Skeletal muscle cell (primary cell): ENCODE measurements at regions not wholly inside any gene's neighbourhood (a gene's known extent, or its start where the extent isn't known, plus 50 kb on each side); places are given as distances from the start of the nearest gene placed in this dataset.

Experiments
- DNase-seq: peaks from one replicate; pipeline ENCODE4 v3.0.0-alpha.2; 2010; ENCODE audit warnings: low read depth
- H3K4me3 ChIP-seq: 2 replicates; pipeline ENCODE4 v1.5.1; 2011; ENCODE audit warnings: low read depth, mild to moderate bottlenecking, control low read depth, low read length, moderate library complexity

- no peak for DNase-seq
- no peak overlapping the region for H3K4me3 ChIP-seq
Observed at GRCh38 chr7:84824057-84824651, 362.7 kb downstream of the SEMA3D start.

GRCh38 chr7:84823530-84823929 lies 363.3 kb downstream of the SEMA3D start:
- no peak overlapping the region for H3K4me3 ChIP-seq
- DNase-seq = no peak

DNA sequence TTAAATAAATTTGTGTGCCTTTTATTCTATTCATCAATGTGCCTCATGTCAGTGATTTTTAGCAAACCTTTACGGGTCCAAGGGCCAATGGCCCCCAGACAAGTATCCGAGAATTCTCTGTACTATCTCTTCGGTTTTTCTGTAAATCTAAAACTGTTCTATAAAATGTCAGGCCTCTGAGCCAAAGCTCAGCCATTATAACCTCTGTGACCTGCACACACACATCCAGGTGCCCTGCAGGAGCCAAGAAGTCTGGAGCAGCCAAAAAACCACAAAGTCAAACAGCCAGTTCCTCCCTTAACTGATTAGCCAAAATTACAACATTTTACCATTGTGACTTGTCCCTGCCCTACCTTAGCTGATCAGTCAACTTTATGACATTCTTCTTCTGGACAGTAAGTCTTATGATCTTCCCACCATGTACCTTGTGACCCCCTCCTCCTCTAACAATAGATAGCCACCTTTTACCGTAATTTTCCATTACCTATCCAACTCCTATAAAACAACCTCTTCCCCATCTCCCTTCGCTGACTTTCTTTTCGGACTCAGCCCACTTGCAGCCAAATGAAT lies 363.8 kb downstream of the SEMA3D start:
- no peak overlapping the region for H3K4me3 ChIP-seq
- no peak for DNase-seq

GRCh38 chr7:84821671-84822534 lies 365.0 kb downstream of the SEMA3D start:
- H3K4me3 ChIP-seq = no peak overlapping the region
- DNase-seq = no peak

GRCh38 chr7:84820481-84820880 lies 366.4 kb downstream of the SEMA3D start:
- no peak for DNase-seq
- H3K4me3 ChIP-seq = no peak overlapping the region

DNA sequence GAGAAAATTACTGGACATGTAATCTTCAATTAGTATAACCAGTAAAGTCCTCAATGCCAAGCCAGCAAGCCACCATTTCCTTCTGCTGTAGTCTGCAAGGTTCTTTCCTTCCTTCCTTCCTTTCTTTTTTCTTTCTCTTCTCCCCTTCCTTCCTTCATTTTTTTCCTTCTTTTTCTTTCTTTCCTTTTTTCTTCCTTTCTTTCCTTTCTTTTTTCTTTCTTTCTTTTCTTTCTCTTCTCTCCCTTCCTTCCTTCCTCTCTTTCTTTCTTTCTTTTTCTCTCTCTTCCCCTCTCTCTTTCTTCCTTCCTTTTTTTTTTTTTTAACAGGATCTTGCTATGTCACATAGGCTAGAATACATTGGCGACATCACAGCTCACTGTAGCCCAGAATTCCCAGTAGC lies 369.8 kb downstream of the SEMA3D start:
- no peak overlapping the region for H3K4me3 ChIP-seq
- no peak for DNase-seq

DNA sequence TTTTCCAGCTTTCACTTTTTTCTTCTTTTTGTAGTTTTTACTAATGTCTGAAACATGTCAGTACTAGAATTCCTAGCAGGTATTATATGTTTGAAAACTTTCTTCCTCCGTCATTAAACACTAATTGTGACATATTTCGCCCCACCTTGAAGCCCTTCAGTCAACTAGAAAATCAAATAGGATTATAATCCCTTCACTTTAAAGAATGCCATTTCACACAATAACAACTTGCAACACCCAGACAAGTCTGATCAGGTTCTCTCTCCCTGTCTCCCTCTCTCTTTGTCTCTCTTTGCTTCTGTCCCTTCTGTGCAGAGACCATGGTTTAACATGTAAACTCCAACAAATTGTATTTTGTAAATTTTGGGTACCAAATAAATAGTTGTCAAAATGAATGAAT lies 373.5 kb downstream of the SEMA3D start:
- DNase-seq = no peak
- no peak overlapping the region for H3K4me3 ChIP-seq

DNA sequence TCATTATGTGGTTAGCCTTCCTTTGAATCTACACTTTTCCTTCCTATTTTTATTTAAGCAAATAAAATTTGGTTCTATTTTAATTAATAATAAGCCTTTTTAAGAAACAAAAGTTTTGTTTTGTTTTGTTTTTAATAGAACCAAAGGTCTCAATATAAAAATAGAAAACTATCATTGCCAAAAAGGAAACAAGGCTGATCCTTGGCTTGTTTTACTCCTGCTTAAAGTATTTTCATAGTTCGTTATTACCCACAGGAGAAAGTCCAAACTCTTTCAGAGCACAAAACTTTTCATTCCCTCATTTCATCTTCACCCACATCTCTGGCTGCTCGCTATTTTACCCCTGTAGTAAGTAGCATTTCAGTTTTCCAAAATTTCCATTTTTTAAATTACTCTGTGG lies 374.8 kb downstream of the SEMA3D start:
- DNase-seq = no peak
- H3K4me3 ChIP-seq = no peak overlapping the region

GRCh38 chr7:84811362-84811761 lies 375.5 kb downstream of the SEMA3D start:
- DNase-seq = peak; percentile 26
- no peak overlapping the region for H3K4me3 ChIP-seq

DNA sequence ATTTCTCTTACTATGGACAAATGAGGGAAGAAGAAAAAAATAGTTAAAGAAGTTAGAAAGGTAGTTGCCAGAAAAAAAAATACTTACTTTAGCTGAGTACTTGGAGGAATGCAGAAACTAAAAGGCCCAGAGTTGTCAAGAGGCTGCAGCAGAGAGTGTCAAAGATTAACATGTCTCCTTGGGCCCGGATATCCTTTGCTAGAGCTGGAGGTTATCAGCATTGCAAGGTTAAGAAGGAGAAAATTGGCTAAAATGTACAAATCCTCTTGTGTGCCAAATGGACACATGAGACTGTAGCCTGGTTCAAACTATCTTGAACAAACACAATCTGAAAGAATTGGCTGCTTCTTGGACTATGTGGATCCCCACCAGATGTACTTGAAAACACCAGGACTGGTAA lies 377.0 kb downstream of the SEMA3D start:
- no peak overlapping the region for H3K4me3 ChIP-seq
- no peak for DNase-seq

GRCh38 chr7:84803979-84804378 lies 382.9 kb downstream of the SEMA3D start:
- no peak for DNase-seq
- H3K4me3 ChIP-seq = no peak overlapping the region

DNA sequence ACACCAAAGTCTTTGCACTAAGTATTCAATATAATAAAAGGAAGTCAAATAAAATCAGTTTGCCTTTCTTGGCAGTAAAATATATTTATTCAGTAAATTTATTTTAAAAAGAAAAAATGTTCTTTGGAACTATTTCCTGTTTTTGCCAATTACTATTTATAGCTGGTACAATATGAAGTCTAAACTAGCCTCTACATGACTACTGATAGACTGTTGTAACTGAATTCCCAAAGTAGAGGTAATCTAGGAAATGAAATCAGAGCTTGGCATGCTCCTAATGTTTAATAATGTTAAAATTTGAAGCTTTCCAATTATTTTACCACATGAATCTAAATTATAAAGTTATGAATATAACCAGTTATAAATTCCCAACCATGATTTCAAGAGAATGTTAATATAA lies 385.5 kb downstream of the SEMA3D start:
- H3K4me3 ChIP-seq = no peak overlapping the region
- DNase-seq = no peak

DNA sequence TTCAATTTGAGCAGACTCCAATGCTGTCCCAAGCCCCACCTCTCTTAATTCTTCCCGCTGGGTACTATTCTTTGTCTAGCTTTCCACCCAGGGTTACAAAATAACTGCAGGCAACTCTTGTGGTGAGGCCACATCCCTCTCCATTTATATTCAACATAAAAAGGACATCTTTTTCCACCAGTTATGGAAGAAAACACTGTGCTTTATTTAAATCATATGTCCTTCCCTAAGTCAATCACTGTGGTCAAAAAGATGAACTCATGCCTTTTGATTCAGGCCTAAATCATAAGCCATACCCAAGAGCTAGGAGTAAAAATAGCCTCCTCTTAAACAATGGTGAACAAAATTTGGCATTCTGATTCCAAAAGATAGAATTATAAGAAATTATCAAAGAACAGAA lies 386.0 kb downstream of the SEMA3D start:
- H3K4me3 ChIP-seq = no peak overlapping the region
- DNase-seq = no peak

- no peak for DNase-seq
- no peak overlapping the region for H3K4me3 ChIP-seq
Observed at GRCh38 chr7:84799106-84799505, 387.8 kb downstream of the SEMA3D start.

- peak; percentile 13 for DNase-seq
- H3K4me3 ChIP-seq = no peak overlapping the region
Observed at GRCh38 chr7:84792231-84792893, 394.5 kb downstream of the SEMA3D start.

DNA sequence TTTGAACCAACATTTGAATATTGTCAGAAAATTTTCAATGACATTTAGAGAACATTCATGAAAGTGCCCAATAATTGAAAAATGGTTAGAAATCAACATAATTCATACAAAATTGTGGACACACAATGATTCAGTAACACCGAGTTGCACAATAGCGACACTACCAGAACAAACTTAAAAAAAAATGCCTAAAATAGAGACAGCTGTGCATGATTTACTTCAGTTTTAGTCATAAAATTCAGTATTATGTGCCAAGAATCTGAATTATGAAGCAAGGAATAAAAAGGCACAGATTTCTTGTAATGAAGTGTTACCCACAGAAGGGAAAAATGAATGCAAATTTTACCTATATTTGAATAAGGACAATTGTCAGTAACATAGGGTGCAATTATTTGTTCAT lies 396.0 kb downstream of the SEMA3D start:
- no peak overlapping the region for H3K4me3 ChIP-seq
- DNase-seq = peak; percentile 48

- DNase-seq = no peak
- no peak overlapping the region for H3K4me3 ChIP-seq
Observed at GRCh38 chr7:84786073-84786472, 400.8 kb downstream of the SEMA3D start.

DNA sequence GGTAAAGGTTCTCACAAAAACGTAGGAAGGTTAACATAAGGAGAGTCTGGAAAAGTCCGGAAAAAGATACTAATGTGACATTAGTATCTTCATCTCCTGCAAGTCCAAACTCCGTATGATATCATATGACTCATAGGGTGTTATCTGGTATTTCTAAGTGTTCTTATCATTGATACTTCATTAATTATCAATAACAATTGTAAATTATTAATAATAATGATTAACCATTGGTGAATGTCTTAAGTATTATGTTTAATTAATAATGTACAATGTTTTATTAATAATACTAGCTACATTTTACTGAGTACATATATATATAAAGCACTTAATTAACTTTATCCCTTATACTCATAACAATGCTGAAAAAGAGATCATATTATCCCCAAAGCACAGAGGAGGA lies 402.4 kb downstream of the SEMA3D start:
- H3K4me3 ChIP-seq = no peak overlapping the region

DNA sequence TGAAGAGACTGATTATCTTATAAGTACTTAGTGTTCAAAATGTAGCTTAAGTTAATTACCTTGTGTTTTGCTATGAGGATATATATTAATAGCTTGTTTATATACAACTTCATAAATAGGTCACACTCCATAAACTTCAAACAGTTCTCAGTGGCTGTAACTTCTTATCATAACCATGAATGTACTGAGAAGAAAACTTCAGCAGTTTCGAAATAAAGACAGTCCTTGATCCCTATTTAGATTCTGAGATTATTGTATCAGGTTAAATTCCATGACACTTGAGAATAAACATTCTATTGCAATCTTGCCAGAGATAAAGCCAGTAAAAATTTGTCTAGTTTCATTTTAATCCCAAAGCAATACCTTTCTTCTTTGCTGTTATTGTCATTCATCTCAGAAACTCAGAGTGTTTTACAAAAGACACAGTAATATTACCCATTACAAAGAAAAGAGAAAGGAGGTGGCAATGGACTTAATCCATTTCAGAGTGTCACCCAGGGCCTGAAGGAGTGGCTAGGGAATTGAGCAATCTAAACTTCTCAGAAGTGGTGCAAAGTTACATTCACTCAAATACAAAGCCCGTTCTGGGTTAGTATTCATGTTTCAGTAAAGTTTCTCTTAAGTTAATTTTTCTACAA lies 403.6 kb downstream of the SEMA3D start:
- DNase-seq = no peak
- H3K4me3 ChIP-seq = no peak overlapping the region

More for the DNA sequence above, 402.4 kb downstream of the SEMA3D start:
- no peak for DNase-seq

- H3K4me3 ChIP-seq = no peak overlapping the region
- DNase-seq = no peak
Observed at GRCh38 chr7:84781838-84782237, 405.0 kb downstream of the SEMA3D start.
